Mucosa of descending colon (tissue), 3 donors: ENCODE measurements at regions not wholly inside any gene's neighbourhood (a gene's known extent, or its start where the extent isn't known, plus 50 kb on each side); places are given as distances from the start of the nearest gene placed in this dataset.
A peak's percentile ranks its signal among the peaks of the same experiment; 100 is the strongest.

ENCODE experiments used
- ATAC-seq: fragments of 200-7000 bp; cut with Tn5 transposase; one replicate; pipeline ENCODE4 v1.9.1; 2020; ENCODE audit warnings: mild to moderate bottlenecking, moderate library complexity
- DNase-seq, 3 donors: peaks; one replicate each; pipeline ENCODE4 v3.0.0-alpha.2; 2020
- H3K36me3 ChIP-seq: fragments of 200-600 bp; one replicate; pipeline ENCODE4 v1.8.0; 2021; ENCODE audit warnings: low read depth, mild to moderate bottlenecking
- H3K4me1 ChIP-seq: fragments of 200-600 bp; one replicate; pipeline ENCODE4 v1.8.0; 2021; ENCODE audit warnings: low read depth, mild to moderate bottlenecking
- H3K4me3 ChIP-seq: fragments of 200-600 bp; one replicate; pipeline ENCODE4 v1.8.0; 2021; ENCODE audit warnings: mild to moderate bottlenecking
- H3K9me3 ChIP-seq: fragments of 200-600 bp; one replicate; pipeline ENCODE4 v1.8.0; 2021; ENCODE audit warnings: mild to moderate bottlenecking
- intact Hi-C, 2 donors: fragments of 100-400 bp; cut with DNase I in 1 of 2; cut with micrococcal nuclease in 1 of 2; formaldehyde crosslinking; loops; one replicate each; pipeline versions ENCODE4 v1.11.0 to v1.11.1; 2022; cut with DNase I, micrococcal nuclease
- TF ChIP-seq, protein P1 (sequence below): fragments of 200-600 bp; IDR thresholded peaks from one replicate; pipeline ENCODE4 v1.8.0; 2022; ENCODE audit warnings: antibody characterized with exemption, mild to moderate bottlenecking
- donor health status: DM: no; HTN: no; CAD: no; lungs with moderate emphysema.
- donor health status: DM: no; HTN: no; CAD: no.
- donor health status: DM: no; HTN: yes; CAD: no.

DNA sequence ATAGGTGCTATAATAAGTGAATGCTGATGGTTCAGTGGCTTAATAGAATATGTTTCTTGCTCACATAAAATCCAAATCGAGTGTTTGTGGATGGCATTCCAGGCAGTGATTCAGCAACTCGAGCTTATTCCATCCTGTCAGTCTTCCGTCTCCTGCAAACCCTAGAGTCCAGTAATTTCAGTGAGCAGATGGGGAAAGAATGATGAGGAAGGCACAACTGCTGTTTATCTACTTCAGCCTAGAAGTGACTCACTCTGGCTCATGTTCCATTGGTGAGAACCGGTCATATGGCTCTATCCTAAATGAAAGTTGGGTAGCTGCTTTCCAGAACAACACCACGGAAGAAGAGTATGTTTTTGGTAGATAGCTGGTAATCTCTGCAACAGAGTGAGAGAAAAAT is 421.8 kb upstream of the PDE3A start:
- Histone ChIP-seq H3K36me3 (no peaks in the 10 kb centered on the region), H3K4me1 (no peaks in the 10 kb centered on the region), H3K4me3 (no peak overlapping the region), H3K9me3 (no peaks in the 10 kb centered on the region)
- ATAC-seq (peak; percentile 46), DNase-seq (peak in 1 of 3 donors; percentile 2)
- TF ChIP-seq, protein P1, sequence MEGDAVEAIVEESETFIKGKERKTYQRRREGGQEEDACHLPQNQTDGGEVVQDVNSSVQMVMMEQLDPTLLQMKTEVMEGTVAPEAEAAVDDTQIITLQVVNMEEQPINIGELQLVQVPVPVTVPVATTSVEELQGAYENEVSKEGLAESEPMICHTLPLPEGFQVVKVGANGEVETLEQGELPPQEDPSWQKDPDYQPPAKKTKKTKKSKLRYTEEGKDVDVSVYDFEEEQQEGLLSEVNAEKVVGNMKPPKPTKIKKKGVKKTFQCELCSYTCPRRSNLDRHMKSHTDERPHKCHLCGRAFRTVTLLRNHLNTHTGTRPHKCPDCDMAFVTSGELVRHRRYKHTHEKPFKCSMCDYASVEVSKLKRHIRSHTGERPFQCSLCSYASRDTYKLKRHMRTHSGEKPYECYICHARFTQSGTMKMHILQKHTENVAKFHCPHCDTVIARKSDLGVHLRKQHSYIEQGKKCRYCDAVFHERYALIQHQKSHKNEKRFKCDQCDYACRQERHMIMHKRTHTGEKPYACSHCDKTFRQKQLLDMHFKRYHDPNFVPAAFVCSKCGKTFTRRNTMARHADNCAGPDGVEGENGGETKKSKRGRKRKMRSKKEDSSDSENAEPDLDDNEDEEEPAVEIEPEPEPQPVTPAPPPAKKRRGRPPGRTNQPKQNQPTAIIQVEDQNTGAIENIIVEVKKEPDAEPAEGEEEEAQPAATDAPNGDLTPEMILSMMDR: no peak
- intact Hi-C loops: no loop called here

GRCh38 chr12:19947344-19947743 is 421.0 kb upstream of the PDE3A start:
- Histone ChIP-seq H3K36me3 (no peaks in the 10 kb centered on the region), H3K4me1 (no peaks in the 10 kb centered on the region), H3K4me3 (no peak overlapping the region), H3K9me3 (no peaks in the 10 kb centered on the region)
- ATAC-seq: no peak
- intact Hi-C loops: no loop called here
- TF ChIP-seq, protein P1: no peak
- DNase-seq: no peak

DNA sequence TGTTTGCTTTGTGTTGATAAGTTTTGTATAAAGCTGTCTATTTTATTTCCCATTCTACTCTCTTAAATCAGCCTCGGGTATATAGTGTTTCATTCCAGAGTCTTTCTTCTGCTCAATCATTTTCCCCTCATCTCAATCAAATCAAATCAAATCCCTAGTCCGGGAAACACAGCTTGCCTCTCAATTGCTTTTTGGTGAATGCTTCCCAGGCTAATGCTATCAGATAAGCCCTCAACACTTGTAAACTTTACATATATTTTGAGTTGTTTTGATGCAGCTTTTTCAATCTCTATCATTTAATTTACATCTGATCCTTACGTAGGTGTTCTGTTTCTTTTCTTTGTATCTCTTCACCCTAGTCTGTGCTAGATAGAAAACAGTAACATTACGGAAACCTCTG is 416.7 kb upstream of the PDE3A start:
- no peaks in the 10 kb centered on the region for H3K9me3 ChIP-seq
- H3K4me1 ChIP-seq: no peaks in the 10 kb centered on the region
- no peaks in the 10 kb centered on the region for H3K36me3 ChIP-seq
- intact Hi-C loops: no loop called here
- no peak for ATAC-seq
- no peak for DNase-seq
- no peak overlapping the region for H3K4me3 ChIP-seq
- TF ChIP-seq, protein P1: no peak

- DNase-seq (no peak), ATAC-seq (no peak)
- TF ChIP-seq, protein P1: no peak
- no peaks in the 10 kb centered on the region for H3K36me3 ChIP-seq
- no peak overlapping the region for H3K4me3 ChIP-seq
- intact Hi-C loops: no loop called here
- H3K9me3 ChIP-seq: no peaks in the 10 kb centered on the region
- no peaks in the 10 kb centered on the region for H3K4me1 ChIP-seq
Measured at GRCh38 chr12:19953734-19954133, 414.6 kb upstream of the PDE3A start.

DNA sequence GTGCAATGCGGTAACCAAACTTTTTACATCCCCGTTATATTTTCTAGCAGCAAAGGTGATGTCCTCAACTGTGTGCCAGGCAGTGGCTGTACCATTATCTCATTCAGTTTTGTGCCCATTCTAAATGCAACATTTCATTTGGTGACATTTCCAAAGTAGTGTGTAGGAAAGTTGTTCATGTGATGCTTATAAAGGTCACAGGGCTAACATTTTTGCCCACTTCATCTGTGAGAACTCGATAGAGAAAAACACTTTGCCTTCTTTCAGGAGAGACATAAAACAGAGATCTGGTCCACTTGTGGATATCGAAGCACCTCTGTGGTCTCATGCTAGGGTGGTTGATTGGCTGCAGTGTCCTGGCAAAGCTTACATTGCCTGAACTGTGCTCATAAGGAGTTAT is 414.2 kb upstream of the PDE3A start:
- Histone ChIP-seq H3K36me3 (no peaks in the 10 kb centered on the region), H3K4me1 (no peaks in the 10 kb centered on the region), H3K4me3 (no peak overlapping the region), H3K9me3 (no peaks in the 10 kb centered on the region)
- TF ChIP-seq, protein P1: no peak
- ATAC-seq: no peak
- intact Hi-C loops: no loop called here
- DNase-seq: no peak
